ENCODE measurements at regions not wholly inside any gene's neighbourhood (a gene's known extent, or its start where the extent isn't known, plus 50 kb on each side); places are given as distances from the start of the nearest gene placed in this dataset.
A peak's percentile ranks its signal among the peaks of the same experiment; 100 is the strongest.

DNA sequence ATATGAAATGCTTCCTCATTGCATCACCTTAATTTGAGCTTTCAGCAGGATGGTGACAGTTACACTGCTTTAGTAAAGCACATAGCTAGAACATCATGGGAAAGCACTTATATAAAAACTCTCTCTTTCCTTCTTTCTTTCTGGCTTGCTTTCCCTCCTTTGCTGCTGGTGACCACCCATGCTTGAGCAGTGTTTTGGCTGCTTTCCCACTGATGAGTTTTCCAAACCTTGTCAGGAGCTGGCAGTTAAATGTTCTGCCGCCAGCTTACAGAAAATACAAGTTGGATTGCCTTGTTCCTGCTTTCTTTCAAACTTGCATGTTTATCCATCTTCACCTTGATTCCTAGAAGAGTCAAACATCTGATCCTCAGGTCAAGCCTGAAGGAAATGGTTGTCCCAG lies 323.9 kb downstream of the FOXA2 start:
- TF ChIP-seq, protein P1, sequence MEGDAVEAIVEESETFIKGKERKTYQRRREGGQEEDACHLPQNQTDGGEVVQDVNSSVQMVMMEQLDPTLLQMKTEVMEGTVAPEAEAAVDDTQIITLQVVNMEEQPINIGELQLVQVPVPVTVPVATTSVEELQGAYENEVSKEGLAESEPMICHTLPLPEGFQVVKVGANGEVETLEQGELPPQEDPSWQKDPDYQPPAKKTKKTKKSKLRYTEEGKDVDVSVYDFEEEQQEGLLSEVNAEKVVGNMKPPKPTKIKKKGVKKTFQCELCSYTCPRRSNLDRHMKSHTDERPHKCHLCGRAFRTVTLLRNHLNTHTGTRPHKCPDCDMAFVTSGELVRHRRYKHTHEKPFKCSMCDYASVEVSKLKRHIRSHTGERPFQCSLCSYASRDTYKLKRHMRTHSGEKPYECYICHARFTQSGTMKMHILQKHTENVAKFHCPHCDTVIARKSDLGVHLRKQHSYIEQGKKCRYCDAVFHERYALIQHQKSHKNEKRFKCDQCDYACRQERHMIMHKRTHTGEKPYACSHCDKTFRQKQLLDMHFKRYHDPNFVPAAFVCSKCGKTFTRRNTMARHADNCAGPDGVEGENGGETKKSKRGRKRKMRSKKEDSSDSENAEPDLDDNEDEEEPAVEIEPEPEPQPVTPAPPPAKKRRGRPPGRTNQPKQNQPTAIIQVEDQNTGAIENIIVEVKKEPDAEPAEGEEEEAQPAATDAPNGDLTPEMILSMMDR (IDR thresholded peaks at IDR 0.05; ENCODE audit: low read depth, low read length) = no peak

DNA sequence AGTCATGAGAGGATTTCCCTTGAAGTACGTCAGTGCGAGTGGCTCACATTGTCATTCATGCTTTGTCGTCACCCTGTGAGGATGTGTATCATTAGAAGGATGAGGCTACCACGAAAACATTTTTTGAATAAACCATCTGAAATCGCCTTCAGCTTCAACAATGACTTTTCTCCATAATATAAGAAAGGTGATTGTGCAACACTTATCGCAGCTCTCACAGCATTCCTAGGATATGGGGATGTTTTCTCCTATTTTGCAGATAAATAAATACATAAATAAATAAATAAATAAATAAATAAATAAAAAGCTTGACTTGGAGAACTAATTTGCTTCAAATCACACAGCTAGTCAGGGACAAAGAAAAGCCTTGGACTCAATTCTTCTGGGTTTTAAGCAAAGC lies 326.5 kb downstream of the FOXA2 start:
- no peak overlapping the region for H3K27ac ChIP-seq
- no peaks in the 10 kb centered on the region for H3K9me3 ChIP-seq (ENCODE audit: low read depth)
- peaks cover 16% of the 10 kb centered on the region for H3K27me3 ChIP-seq
- no peak for DNase-seq (ENCODE audit: low read depth in 1 of 2, low spot score in 1 of 2)
- H3K4me1 ChIP-seq (ENCODE audit: low read depth) = no peaks in the 10 kb centered on the region
- TF ChIP-seq, protein P1 (IDR thresholded peaks at IDR 0.05; ENCODE audit: low read depth, low read length) = no peak
- no peak overlapping the region for H3K4me3 ChIP-seq
- H3K36me3 ChIP-seq = no peaks in the 10 kb centered on the region

More for the DNA sequence above, 323.9 kb downstream of the FOXA2 start:
- no peak overlapping the region for H3K27ac ChIP-seq
- no peaks in the 10 kb centered on the region for H3K4me1 ChIP-seq (ENCODE audit: low read depth)
- H3K27me3 ChIP-seq = peaks cover 25% of the 10 kb centered on the region
- no peaks in the 10 kb centered on the region for H3K9me3 ChIP-seq (ENCODE audit: low read depth)
- H3K4me3 ChIP-seq = no peak overlapping the region
- no peaks in the 10 kb centered on the region for H3K36me3 ChIP-seq
- no peak for DNase-seq (ENCODE audit: low read depth in 1 of 2, low spot score in 1 of 2)

DNA sequence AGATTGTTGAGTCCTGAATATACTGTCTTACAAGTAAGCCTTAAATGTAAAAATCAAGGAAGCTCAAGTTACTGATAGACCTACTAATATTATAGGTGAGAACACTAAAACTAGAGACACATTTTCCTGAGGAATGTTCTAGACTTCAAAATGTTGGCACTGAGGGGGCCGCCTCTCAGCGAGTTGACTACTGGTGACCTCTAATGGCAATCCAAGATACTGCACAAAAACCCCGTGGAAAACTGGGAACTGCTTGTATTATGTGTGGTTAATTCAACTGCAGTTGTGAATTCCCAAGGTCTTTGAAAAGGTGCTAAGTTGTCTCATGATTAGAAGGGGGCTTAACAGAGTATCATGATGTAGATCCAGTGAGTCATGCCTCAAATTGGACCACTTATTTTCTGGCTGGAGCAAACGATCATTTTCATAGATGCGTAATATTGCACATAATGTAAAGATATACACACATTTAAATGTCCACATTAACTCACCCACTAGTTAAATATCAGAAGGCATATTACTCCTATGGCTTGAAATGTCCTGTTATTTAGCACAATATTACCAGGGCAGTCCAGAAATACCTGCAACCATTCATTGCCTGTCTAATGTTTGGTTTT lies 336.2 kb downstream of the FOXA2 start:
- DNase-seq (ENCODE audit: low read depth in 1 of 2, low spot score in 1 of 2) = peak; percentile 0 to 51
- Histone ChIP-seq H3K4me3 (no peak overlapping the region), H3K4me1 (ENCODE audit: low read depth) (peaks cover 10% of the 10 kb centered on the region), H3K36me3 (no peaks in the 10 kb centered on the region), H3K27ac (no peak overlapping the region), H3K9me3 (ENCODE audit: low read depth) (no peaks in the 10 kb centered on the region), H3K27me3 (no peaks in the 10 kb centered on the region)
- TF ChIP-seq, protein P1 (IDR thresholded peaks at IDR 0.05; ENCODE audit: low read depth, low read length) = peak; percentile 31

DNA sequence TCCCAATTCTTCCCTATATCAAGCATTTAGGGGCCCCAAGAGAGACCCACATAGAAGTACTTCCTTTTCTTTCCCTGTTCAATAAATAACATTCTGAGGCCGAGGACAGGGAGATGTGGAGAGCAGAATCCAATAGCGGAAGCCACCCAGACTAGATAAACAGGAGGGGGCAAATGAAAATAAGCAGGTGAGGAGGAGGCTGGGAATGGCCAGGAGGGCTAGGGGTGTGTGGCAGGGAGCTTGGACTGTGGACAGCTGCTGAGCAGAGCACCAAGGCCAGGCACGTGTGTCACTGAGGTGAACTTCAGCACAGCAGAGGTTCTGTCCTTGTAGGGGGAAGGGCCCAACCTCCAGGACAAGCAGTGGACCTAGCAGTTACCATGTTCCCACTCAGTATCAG lies 339.2 kb downstream of the FOXA2 start:
- H3K4me1 ChIP-seq (ENCODE audit: low read depth) = peaks cover 10% of the 10 kb centered on the region
- DNase-seq (ENCODE audit: low read depth in 1 of 2, low spot score in 1 of 2) = no peak
- TF ChIP-seq, protein P1 (IDR thresholded peaks at IDR 0.05; ENCODE audit: low read depth, low read length) = no peak
- H3K36me3 ChIP-seq = no peaks in the 10 kb centered on the region
- H3K27ac ChIP-seq = no peak overlapping the region
- H3K9me3 ChIP-seq (ENCODE audit: low read depth) = no peaks in the 10 kb centered on the region
- H3K27me3 ChIP-seq = peaks cover 10% of the 10 kb centered on the region
- H3K4me3 ChIP-seq = no peak overlapping the region

DNA sequence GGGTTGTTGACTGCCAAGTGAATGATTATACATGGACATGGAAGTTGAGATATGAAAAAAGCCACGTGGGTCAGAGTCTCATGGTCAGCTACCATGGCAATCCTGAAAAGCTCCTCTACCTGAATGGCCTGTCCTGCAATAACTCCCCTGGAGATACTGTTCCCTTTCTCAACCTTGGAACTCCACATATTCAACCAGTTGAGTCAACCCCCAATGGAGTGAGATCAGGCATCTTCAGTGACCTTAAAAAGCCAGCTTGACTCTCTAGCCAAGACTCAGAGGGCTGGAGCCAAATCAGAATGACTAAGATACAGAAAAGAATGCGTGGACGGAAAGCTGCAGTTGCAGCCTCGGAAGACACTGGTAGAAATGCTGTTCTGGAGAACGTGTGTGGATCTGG lies 341.3 kb downstream of the FOXA2 start:
- no peak overlapping the region for H3K4me3 ChIP-seq
- H3K27ac ChIP-seq = no peak overlapping the region
- TF ChIP-seq, protein P1 (IDR thresholded peaks at IDR 0.05; ENCODE audit: low read depth, low read length) = no peak
- DNase-seq (ENCODE audit: low read depth in 1 of 2, low spot score in 1 of 2) = no peak
- H3K27me3 ChIP-seq = peaks cover 10% of the 10 kb centered on the region
- no peaks in the 10 kb centered on the region for H3K36me3 ChIP-seq
- H3K4me1 ChIP-seq (ENCODE audit: low read depth) = peaks cover 10% of the 10 kb centered on the region
- H3K9me3 ChIP-seq (ENCODE audit: low read depth) = no peaks in the 10 kb centered on the region
